HepG2 (cell line): ENCODE measurements at regions not wholly inside any gene's neighbourhood (a gene's known extent, or its start where the extent isn't known, plus 50 kb on each side); places are given as distances from the start of the nearest gene placed in this dataset.

Experiments used
- ATAC-seq: fragments of 200-7000 bp; cut with Tn5 transposase; 3 replicates; pipeline ENCODE4 v1.9.1; 2020; ENCODE audit warnings: mild to moderate bottlenecking, moderate library complexity
- BruUV-seq: library from RNA; stranded (reverse); fragments of 400-500 nt; replicated peaks from 2 replicates; lab custom pipeline; 2021; lab: Mats Ljungman, UMichigan
- CTCF ChIA-PET: fragments of 300-600 bp; formaldehyde crosslinking; extraction: SDS; loops from one replicate; lab custom pipeline; 2021; ENCODE audit warnings: low total read pairs, inconsistent platforms, low intra/inter-chr PET ratio; lab: Yijun Ruan, JAX
- POLR2A ChIA-PET: fragments of 350-600 bp; sonication (Branson Sonifier 250); formaldehyde crosslinking; loops from one replicate; lab custom pipeline; 2020; ENCODE audit warnings: antibody characterized with exemption, inconsistent platforms; lab: Yijun Ruan, JAX
- DNase-seq: peaks from one replicate; pipeline ENCODE4 v3.0.0-alpha.2; 2015; ENCODE audit warnings: low spot score
- FAIRE-seq: peaks from 3 replicates; lab custom pipeline; 2011; peaks lifted over from hg19 to GRCh38; lab: Jason Lieb, UNC
- H2AFZ ChIP-seq: one replicate; pipeline ENCODE4 v1.6.1; 2011; ENCODE audit warnings: low read length, inconsistent platforms
- H3K27ac ChIP-seq: fragments of 300-600 bp; 3 replicates; pipeline ENCODE4 v1.8.0; 2011; ENCODE audit warnings: mixed run types, mild to moderate bottlenecking, mixed read lengths, low read length, inconsistent platforms; ENCODE audit not compliant: insufficient read depth; ENCODE audit errors: extremely low read length
- H3K27me3 ChIP-seq, 2 experiments: fragments of 200-600 bp in 1 of 2; 2 replicates in 1 of 2; 3 replicates in 1 of 2; pipeline versions ENCODE4 v1.6.0 to v1.8.0; 2011; ENCODE audit warnings: low read length in 2 of 2, mild to moderate bottlenecking in 2 of 2, moderate library complexity in 2 of 2, inconsistent platforms in 1 of 2; ENCODE audit not compliant: insufficient read depth in 2 of 2, control insufficient read depth in 1 of 2
- H3K36me3 ChIP-seq, 2 experiments: fragments of 200-600 bp in 1 of 2; replicated peaks in 1 of 2; 2 replicates in 1 of 2; 3 replicates in 1 of 2; pipeline versions ENCODE4 v1.5.1 to v1.8.0; 2011; ENCODE audit warnings: low read length in 2 of 2, inconsistent platforms in 1 of 2; ENCODE audit not compliant: insufficient read depth in 2 of 2, control insufficient read depth in 1 of 2
- H3K4me1 ChIP-seq: 2 replicates; pipeline ENCODE4 v1.5.1; 2012; ENCODE audit warnings: low read length, inconsistent platforms; ENCODE audit not compliant: insufficient read depth
- H3K4me2 ChIP-seq: 2 replicates; pipeline ENCODE4 v1.6.0; 2011; ENCODE audit warnings: low read depth, low read length, inconsistent platforms
- H3K4me3 ChIP-seq, 3 experiments: fragments of 200-600 bp in 1 of 3; sonication (generic), shearing (Covaris generic) in 1 of 3; replicated peaks in 1 of 3; 2 replicates each; pipeline ENCODE4 v1.5.1; 2011 to 2016; ENCODE audit warnings: low read length in 3 of 3, inconsistent platforms in 2 of 3, low read depth in 2 of 3, mild to moderate bottlenecking in 2 of 3, control low read depth in 1 of 3, mixed read lengths in 1 of 3; ENCODE audit not compliant: insufficient read depth in 1 of 3
- H3K79me2 ChIP-seq: one replicate; pipeline ENCODE4 v1.6.1; 2011; ENCODE audit warnings: low read length, inconsistent platforms; ENCODE audit not compliant: insufficient read depth
- H3K9ac ChIP-seq: 2 replicates; pipeline ENCODE4 v1.6.0; 2011; ENCODE audit warnings: mild to moderate bottlenecking, low read depth, low read length, inconsistent platforms; ENCODE audit not compliant: insufficient read depth
- H3K9me3 ChIP-seq: 2 replicates; pipeline ENCODE4 v1.5.1; 2012; ENCODE audit warnings: mild to moderate bottlenecking, low read length
- H4K20me1 ChIP-seq: 2 replicates; pipeline ENCODE4 v1.6.0; 2011; ENCODE audit warnings: inconsistent platforms, mild to moderate bottlenecking, low read length, moderate library complexity; ENCODE audit not compliant: insufficient read depth
- HNF4G ChIP-seq, 2 experiments: sonication (generic) in 1 of 2; formaldehyde crosslinking in 1 of 2; IDR thresholded peaks; 2 replicates each; pipeline versions ENCODE4 v1.4.0 to v1.6.1; 2011 to 2020; ENCODE audit warnings: borderline replicate concordance in 2 of 2, low read depth in 2 of 2, mild to moderate bottlenecking in 2 of 2, low read length in 1 of 2, missing genetic modification reagents in 1 of 2, moderate library complexity in 1 of 2
- HNRNPUL1 ChIP-seq: fragments of 200-400 bp; formaldehyde crosslinking; IDR thresholded peaks from 2 replicates; pipeline ENCODE4 v1.6.1; 2017; ENCODE audit warnings: low read depth, mild to moderate bottlenecking, low read length, moderate library complexity
- NCOA1 ChIP-seq: sonication (generic); formaldehyde crosslinking; IDR thresholded peaks from 2 replicates; pipeline ENCODE4 v1.9.0; 2021; ENCODE audit warnings: missing genetic modification reagents
- NFRKB ChIP-seq: fragments of 450-650 bp; IDR thresholded peaks from 2 replicates; pipeline ENCODE4 v1.6.1; 2017
- PCBP2 ChIP-seq: fragments of 200-400 bp; formaldehyde crosslinking; optimal IDR thresholded peaks from 2 replicates; pipeline ENCODE3; 2018; ENCODE audit warnings: low read length, low read depth; ENCODE audit not compliant: poor library complexity, severe bottlenecking
- PHF20 ChIP-seq: sonication (generic); formaldehyde crosslinking; IDR thresholded peaks from 2 replicates; pipeline ENCODE4 v1.5.0; 2020; ENCODE audit warnings: mild to moderate bottlenecking, missing genetic modification reagents
- RXRB ChIP-seq: IDR thresholded peaks from 2 replicates; pipeline ENCODE4 v1.6.1; 2016; ENCODE audit warnings: borderline replicate concordance, missing genetic modification reagents, missing compliant biosample characterization
- SRSF4 ChIP-seq: fragments of 200-400 bp; formaldehyde crosslinking; IDR thresholded peaks from one replicate; pipeline ENCODE4 v1.6.1; 2018; ENCODE audit warnings: mild to moderate bottlenecking, low read depth, low read length, moderate library complexity; ENCODE audit not compliant: poor library complexity, severe bottlenecking
- XBP1 ChIP-seq: sonication (generic); formaldehyde crosslinking; IDR thresholded peaks from 2 replicates; pipeline ENCODE4 v1.5.0; 2020; ENCODE audit warnings: missing genetic modification reagents
- ZNF652 ChIP-seq: IDR thresholded peaks from 2 replicates; pipeline ENCODE4 v1.6.1; 2016; ENCODE audit warnings: low read depth, borderline replicate concordance
- ZNF749 ChIP-seq: sonication (generic); formaldehyde crosslinking; IDR thresholded peaks from 2 replicates; pipeline ENCODE4 v1.8.0; 2022; ENCODE audit warnings: mild to moderate bottlenecking, missing genetic modification reagents, moderate library complexity, borderline replicate concordance
- ZNF790 ChIP-seq: sonication (generic); formaldehyde crosslinking; IDR thresholded peaks from 2 replicates; pipeline ENCODE4 v1.8.0; 2022; ENCODE audit warnings: missing genetic modification reagents, mild to moderate bottlenecking, borderline replicate concordance
- ZSCAN12 ChIP-seq: sonication (generic); formaldehyde crosslinking; IDR thresholded peaks from 2 replicates; pipeline ENCODE4 v1.9.0; 2021; ENCODE audit warnings: mild to moderate bottlenecking, missing genetic modification reagents
- WGBS: methylation state at CpG from one replicate; pipeline ENCODE4 v1.1.6; 2017; ENCODE audit warnings: low lambda C conversion rate; 5-methylcytosine and 5-hydroxymethylcytosine counted together
- in situ Hi-C: cut with HindIII; loops from 2 replicates; pipeline ENCODE4 v1.10.0; 2017; ENCODE audit warnings: low pct_unique_long_range_greater_than_20kb; ENCODE audit not compliant: extremely low pct_ligation_motif_present
- intact Hi-C: fragments of 100-400 bp; cut with micrococcal nuclease; formaldehyde crosslinking; loops from one replicate; pipeline ENCODE4 v1.10.0; 2022; ENCODE audit not compliant: unreplicated experiment
- TF ChIP-seq, protein P1 (sequence below): sonication (generic); formaldehyde crosslinking; IDR thresholded peaks from 2 replicates; pipeline ENCODE4 v1.5.1; 2020; ENCODE audit warnings: missing genetic modification reagents, mild to moderate bottlenecking, borderline replicate concordance
- TF ChIP-seq, protein P2 (sequence below): IDR thresholded peaks from 2 replicates; pipeline ENCODE4 v1.6.1; 2012; ENCODE audit warnings: low read length, improper control_type of control experiment
- TF ChIP-seq, protein P3 (sequence below): sonication (generic); formaldehyde crosslinking; IDR thresholded peaks from 2 replicates; pipeline ENCODE4 v1.5.1; 2020; ENCODE audit warnings: missing genetic modification reagents, mild to moderate bottlenecking, borderline replicate concordance
- TF ChIP-seq, protein P4 (sequence below): IDR thresholded peaks from 2 replicates; pipeline ENCODE4 v1.6.1; 2016; ENCODE audit warnings: mild to moderate bottlenecking, missing biosample characterization, missing genetic modification reagents

DNA sequence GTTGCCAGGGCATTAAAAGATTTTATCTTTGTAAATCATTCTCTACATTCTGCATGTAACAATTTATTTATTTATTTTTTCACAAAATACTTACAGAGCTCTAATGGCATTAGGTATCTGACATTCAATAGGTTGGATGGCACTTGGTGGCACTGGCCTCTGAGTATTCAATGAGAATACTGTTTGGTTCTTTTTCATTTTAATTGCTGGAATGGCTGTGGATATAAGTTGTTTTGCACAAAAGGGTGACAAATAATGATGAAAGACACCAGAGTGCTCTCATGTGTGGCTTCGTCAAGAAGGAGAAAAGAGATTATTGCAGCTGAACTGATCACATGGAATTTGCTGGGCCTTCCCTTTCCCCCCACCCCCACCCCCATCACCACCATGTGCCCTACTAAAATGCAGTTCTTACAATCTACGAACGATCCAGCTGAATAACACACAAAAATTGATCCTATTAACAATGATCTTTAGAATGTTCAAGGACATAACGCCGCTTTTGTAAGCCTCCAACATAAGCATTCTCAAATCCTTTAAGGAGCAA is 195.2 kb upstream of the POU3F2 start:
- ChIA-PET CTCF (no interaction called here), POLR2A (no interaction called here)
- H3K9ac ChIP-seq: no peak overlapping the region
- DNase-seq (no peak), FAIRE-seq (no peak), ATAC-seq (no peak)
- WGBS: 41% methylated on average over 5 of the region's 5 CpGs
- no peaks in the 10 kb centered on the region for H3K79me2 ChIP-seq
- no peak overlapping the region for H3K27ac ChIP-seq
- in situ Hi-C loops (no loop called here), intact Hi-C loops (no loop called here)
- H3K27me3 ChIP-seq: no peaks in the 10 kb centered on the region
- no TSS peak for BruUV-seq
- H3K36me3 ChIP-seq: no peaks in the 10 kb centered on the region
- no peak overlapping the region for H3K4me2 ChIP-seq
- no peak overlapping the region for H3K4me3 ChIP-seq
- H3K9me3 ChIP-seq: no peaks in the 10 kb centered on the region
- H4K20me1 ChIP-seq: no peaks in the 10 kb centered on the region
- peaks cover 14% of the 10 kb centered on the region for H3K4me1 ChIP-seq
- H2AFZ ChIP-seq: no peak overlapping the region
- TF ChIP-seq ZNF790 (CRISPR knock-in tag) (no peak), RXRB (CRISPR knock-in tag) (no peak), HNF4G (IDR thresholded peaks at IDR 0.05; ENCODE audit: borderline replicate concordance, low read depth, low read length) (no peak), HNF4G (CRISPR knock-in tag; IDR thresholded peaks at IDR 0.05; ENCODE audit: borderline replicate concordance, low read depth) (no peak), NCOA1 (CRISPR knock-in tag) (no peak), ZNF652 (CRISPR knock-in tag) (no peak), PCBP2 (no peak), PHF20 (CRISPR knock-in tag) (no peak), SRSF4 (no peak), ZSCAN12 (CRISPR knock-in tag) (no peak), HNRNPUL1 (no peak), XBP1 (CRISPR knock-in tag) (no peak), NFRKB (no peak), ZNF749 (CRISPR knock-in tag) (no peak)
- TF ChIP-seq, protein P1, sequence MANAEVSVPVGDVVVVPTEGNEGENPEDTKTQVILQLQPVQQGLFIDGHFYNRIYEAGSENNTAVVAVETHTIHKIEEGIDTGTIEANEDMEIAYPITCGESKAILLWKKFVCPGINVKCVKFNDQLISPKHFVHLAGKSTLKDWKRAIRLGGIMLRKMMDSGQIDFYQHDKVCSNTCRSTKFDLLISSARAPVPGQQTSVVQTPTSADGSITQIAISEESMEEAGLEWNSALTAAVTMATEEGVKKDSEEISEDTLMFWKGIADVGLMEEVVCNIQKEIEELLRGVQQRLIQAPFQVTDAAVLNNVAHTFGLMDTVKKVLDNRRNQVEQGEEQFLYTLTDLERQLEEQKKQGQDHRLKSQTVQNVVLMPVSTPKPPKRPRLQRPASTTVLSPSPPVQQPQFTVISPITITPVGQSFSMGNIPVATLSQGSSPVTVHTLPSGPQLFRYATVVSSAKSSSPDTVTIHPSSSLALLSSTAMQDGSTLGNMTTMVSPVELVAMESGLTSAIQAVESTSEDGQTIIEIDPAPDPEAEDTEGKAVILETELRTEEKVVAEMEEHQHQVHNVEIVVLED: no peak
- TF ChIP-seq, protein P2, sequence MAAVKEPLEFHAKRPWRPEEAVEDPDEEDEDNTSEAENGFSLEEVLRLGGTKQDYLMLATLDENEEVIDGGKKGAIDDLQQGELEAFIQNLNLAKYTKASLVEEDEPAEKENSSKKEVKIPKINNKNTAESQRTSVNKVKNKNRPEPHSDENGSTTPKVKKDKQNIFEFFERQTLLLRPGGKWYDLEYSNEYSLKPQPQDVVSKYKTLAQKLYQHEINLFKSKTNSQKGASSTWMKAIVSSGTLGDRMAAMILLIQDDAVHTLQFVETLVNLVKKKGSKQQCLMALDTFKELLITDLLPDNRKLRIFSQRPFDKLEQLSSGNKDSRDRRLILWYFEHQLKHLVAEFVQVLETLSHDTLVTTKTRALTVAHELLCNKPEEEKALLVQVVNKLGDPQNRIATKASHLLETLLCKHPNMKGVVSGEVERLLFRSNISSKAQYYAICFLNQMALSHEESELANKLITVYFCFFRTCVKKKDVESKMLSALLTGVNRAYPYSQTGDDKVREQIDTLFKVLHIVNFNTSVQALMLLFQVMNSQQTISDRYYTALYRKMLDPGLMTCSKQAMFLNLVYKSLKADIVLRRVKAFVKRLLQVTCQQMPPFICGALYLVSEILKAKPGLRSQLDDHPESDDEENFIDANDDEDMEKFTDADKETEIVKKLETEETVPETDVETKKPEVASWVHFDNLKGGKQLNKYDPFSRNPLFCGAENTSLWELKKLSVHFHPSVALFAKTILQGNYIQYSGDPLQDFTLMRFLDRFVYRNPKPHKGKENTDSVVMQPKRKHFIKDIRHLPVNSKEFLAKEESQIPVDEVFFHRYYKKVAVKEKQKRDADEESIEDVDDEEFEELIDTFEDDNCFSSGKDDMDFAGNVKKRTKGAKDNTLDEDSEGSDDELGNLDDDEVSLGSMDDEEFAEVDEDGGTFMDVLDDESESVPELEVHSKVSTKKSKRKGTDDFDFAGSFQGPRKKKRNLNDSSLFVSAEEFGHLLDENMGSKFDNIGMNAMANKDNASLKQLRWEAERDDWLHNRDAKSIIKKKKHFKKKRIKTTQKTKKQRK: no peak
- TF ChIP-seq, protein P3, sequence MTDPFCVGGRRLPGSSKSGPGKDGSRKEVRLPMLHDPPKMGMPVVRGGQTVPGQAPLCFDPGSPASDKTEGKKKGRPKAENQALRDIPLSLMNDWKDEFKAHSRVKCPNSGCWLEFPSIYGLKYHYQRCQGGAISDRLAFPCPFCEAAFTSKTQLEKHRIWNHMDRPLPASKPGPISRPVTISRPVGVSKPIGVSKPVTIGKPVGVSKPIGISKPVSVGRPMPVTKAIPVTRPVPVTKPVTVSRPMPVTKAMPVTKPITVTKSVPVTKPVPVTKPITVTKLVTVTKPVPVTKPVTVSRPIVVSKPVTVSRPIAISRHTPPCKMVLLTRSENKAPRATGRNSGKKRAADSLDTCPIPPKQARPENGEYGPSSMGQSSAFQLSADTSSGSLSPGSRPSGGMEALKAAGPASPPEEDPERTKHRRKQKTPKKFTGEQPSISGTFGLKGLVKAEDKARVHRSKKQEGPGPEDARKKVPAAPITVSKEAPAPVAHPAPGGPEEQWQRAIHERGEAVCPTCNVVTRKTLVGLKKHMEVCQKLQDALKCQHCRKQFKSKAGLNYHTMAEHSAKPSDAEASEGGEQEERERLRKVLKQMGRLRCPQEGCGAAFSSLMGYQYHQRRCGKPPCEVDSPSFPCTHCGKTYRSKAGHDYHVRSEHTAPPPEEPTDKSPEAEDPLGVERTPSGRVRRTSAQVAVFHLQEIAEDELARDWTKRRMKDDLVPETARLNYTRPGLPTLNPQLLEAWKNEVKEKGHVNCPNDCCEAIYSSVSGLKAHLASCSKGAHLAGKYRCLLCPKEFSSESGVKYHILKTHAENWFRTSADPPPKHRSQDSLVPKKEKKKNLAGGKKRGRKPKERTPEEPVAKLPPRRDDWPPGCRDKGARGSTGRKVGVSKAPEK: no peak
- TF ChIP-seq, protein P4, sequence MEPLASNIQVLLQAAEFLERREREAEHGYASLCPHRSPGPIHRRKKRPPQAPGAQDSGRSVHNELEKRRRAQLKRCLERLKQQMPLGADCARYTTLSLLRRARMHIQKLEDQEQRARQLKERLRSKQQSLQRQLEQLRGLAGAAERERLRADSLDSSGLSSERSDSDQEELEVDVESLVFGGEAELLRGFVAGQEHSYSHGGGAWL (CRISPR knock-in tag): no peak
